Osteocyte (in vitro differentiated cells): ENCODE measurements at regions not wholly inside any gene's neighbourhood (a gene's known extent, or its start where the extent isn't known, plus 50 kb on each side); places are given as distances from the start of the nearest gene placed in this dataset.

Experiments used
- DNase-seq: peaks from one replicate; pipeline ENCODE4 v3.0.0; 2021; ENCODE audit warnings: mixed read lengths; ENCODE audit not compliant: unreplicated experiment; ENCODE audit errors: extremely low spot score
- H3K27ac Mint-ChIP-seq: one replicate; pipeline ENCODE4 v1.8.0; 2021; ENCODE audit warnings: mild to moderate bottlenecking, mixed read lengths; ENCODE audit not compliant: unreplicated experiment
- H3K27me3 Mint-ChIP-seq: one replicate; pipeline ENCODE4 v1.8.0; 2021; ENCODE audit warnings: mixed read lengths; ENCODE audit not compliant: unreplicated experiment
- H3K36me3 Mint-ChIP-seq: one replicate; pipeline ENCODE4 v1.8.0; 2021; ENCODE audit warnings: mixed read lengths; ENCODE audit not compliant: unreplicated experiment
- H3K4me1 Mint-ChIP-seq: one replicate; pipeline ENCODE4 v1.8.0; 2021; ENCODE audit warnings: mixed read lengths; ENCODE audit not compliant: unreplicated experiment
- H3K4me3 Mint-ChIP-seq: one replicate; pipeline ENCODE4 v1.8.0; 2021; ENCODE audit warnings: mild to moderate bottlenecking, moderate library complexity, mixed read lengths; ENCODE audit not compliant: unreplicated experiment
- H3K9me3 Mint-ChIP-seq: one replicate; pipeline ENCODE4 v1.8.0; 2021; ENCODE audit warnings: mixed read lengths; ENCODE audit not compliant: unreplicated experiment
- CTCF ChIP-seq: fragments of 200-600 bp; sonication (generic); IDR thresholded peaks from 2 replicates; pipeline ENCODE4 v1.5.0; 2021; ENCODE audit warnings: antibody characterized with exemption, mild to moderate bottlenecking, moderate library complexity

DNA sequence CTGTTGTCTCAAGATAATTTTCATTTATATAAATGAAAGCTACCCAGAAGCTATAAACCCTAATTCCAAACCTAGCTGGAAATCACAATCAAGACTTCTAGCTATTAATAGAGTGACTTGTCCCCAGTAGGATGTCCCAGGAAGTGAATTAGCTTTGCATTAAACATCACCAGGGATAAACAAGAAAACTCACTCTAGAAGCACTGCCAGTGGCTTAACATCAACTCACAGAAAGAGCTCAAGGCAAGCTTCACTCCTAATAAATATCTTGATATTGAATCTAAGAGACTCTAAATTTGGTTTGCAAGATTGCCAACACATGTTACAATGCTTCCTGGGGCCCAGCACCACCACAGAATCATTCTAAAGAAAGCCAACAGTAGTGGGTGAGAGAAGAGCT lies 468.7 kb upstream of the FAM241A start:
- no peak for DNase-seq
- H3K4me1 Mint-ChIP-seq = no peaks in the 10 kb centered on the region
- no peak for TF ChIP-seq CTCF
- no peaks in the 10 kb centered on the region for H3K27me3 Mint-ChIP-seq
- no peak overlapping the region for H3K27ac Mint-ChIP-seq
- no peaks in the 10 kb centered on the region for H3K36me3 Mint-ChIP-seq
- no peaks in the 10 kb centered on the region for H3K9me3 Mint-ChIP-seq
- no peak overlapping the region for H3K4me3 Mint-ChIP-seq

- Mint-ChIP-seq H3K4me1 (no peaks in the 10 kb centered on the region), H3K27me3 (no peaks in the 10 kb centered on the region), H3K27ac (no peak overlapping the region), H3K36me3 (no peaks in the 10 kb centered on the region), H3K4me3 (no peak overlapping the region), H3K9me3 (no peaks in the 10 kb centered on the region)
- DNase-seq = no peak
- TF ChIP-seq CTCF = no peak
These were observed 466.8 kb upstream of the FAM241A start for GRCh38 chr4:111678479-111678878.

GRCh38 chr4:111678908-111679307 lies 466.3 kb upstream of the FAM241A start:
- peaks cover 1% of the 10 kb centered on the region for H3K9me3 Mint-ChIP-seq

GRCh38 chr4:111681270-111681669 lies 464.0 kb upstream of the FAM241A start:
- Mint-ChIP-seq H3K4me3 (no peak overlapping the region), H3K4me1 (no peaks in the 10 kb centered on the region), H3K9me3 (peaks cover 4% of the 10 kb centered on the region), H3K27me3 (no peaks in the 10 kb centered on the region), H3K27ac (no peak overlapping the region), H3K36me3 (no peaks in the 10 kb centered on the region)
- no peak for TF ChIP-seq CTCF
- no peak for DNase-seq

More at GRCh38 chr4:111678908-111679307, 466.3 kb upstream of the FAM241A start:
- DNase-seq = no peak
- H3K27ac Mint-ChIP-seq = no peak overlapping the region
- H3K36me3 Mint-ChIP-seq = no peaks in the 10 kb centered on the region
- H3K4me3 Mint-ChIP-seq = no peak overlapping the region
- H3K27me3 Mint-ChIP-seq = no peaks in the 10 kb centered on the region
- H3K4me1 Mint-ChIP-seq = no peaks in the 10 kb centered on the region
- no peak for TF ChIP-seq CTCF

DNA sequence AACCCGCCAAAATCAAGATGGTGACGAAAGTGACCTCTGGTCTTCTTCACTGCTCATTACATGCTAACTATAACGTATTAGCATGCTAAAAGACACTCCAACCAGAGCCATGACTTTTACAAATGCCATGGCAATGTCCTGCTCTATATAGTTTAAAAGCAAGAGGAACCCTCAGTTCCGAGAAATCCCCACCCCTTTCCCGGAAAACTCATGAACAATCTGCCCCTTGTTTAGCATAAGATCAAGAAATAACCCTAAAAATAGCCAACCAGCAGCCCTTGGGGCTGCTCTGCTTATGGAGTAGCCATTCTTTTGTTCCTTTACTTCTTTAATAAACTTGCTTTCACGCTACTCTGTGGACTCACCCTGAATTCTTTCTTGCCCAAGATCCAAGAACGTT lies 463.5 kb upstream of the FAM241A start:
- DNase-seq = no peak
- Mint-ChIP-seq H3K27ac (no peak overlapping the region), H3K27me3 (no peaks in the 10 kb centered on the region), H3K9me3 (peaks cover 4% of the 10 kb centered on the region), H3K4me1 (no peaks in the 10 kb centered on the region), H3K36me3 (no peaks in the 10 kb centered on the region), H3K4me3 (no peak overlapping the region)
- no peak for TF ChIP-seq CTCF
